Endodermal cell (in vitro differentiated cells): ENCODE measurements at regions not wholly inside any gene's neighbourhood (a gene's known extent, or its start where the extent isn't known, plus 50 kb on each side); places are given as distances from the start of the nearest gene placed in this dataset.

ENCODE experiments used
- DNase-seq: peaks from one replicate; pipeline ENCODE4 v3.0.0-alpha.2; 2017
- H3K27ac ChIP-seq: 2 replicates; pipeline ENCODE4 v1.5.1; 2013; ENCODE audit warnings: mild to moderate bottlenecking, low read depth, low read length, moderate library complexity
- H3K27me3 ChIP-seq: 2 replicates; pipeline ENCODE4 v1.6.1; 2013; ENCODE audit warnings: mild to moderate bottlenecking, low read length, moderate library complexity; ENCODE audit not compliant: insufficient read depth, control insufficient read depth, poor library complexity, severe bottlenecking
- H3K36me3 ChIP-seq: 2 replicates; pipeline ENCODE4 v1.7.0; 2013; ENCODE audit warnings: mild to moderate bottlenecking, low read length, moderate library complexity; ENCODE audit not compliant: control insufficient read depth, insufficient read depth
- H3K4me1 ChIP-seq: one replicate; pipeline ENCODE4 v1.7.0; 2013; ENCODE audit warnings: low read length; ENCODE audit not compliant: control insufficient read depth, insufficient read depth
- H3K4me3 ChIP-seq: 2 replicates; pipeline ENCODE4 v1.5.1; 2013; ENCODE audit warnings: mild to moderate bottlenecking, low read length, moderate library complexity
- H3K9ac ChIP-seq: 2 replicates; pipeline ENCODE4 v1.6.1; 2013; ENCODE audit warnings: mild to moderate bottlenecking, low read length, moderate library complexity; ENCODE audit not compliant: poor library complexity, severe bottlenecking; ENCODE audit errors: extremely low read depth
- H3K9me3 ChIP-seq: 2 replicates; pipeline ENCODE4 v1.6.1; 2013; ENCODE audit warnings: mild to moderate bottlenecking, low read length, moderate library complexity; ENCODE audit not compliant: control insufficient read depth
- H3K27ac Mint-ChIP-seq: 2 replicates; pipeline ENCODE4 v1.8.0; 2020; ENCODE audit warnings: mixed read lengths
- H3K27me3 Mint-ChIP-seq: 2 replicates; pipeline ENCODE4 v1.8.0; 2021; ENCODE audit warnings: mild to moderate bottlenecking, mixed read lengths; ENCODE audit not compliant: insufficient read depth
- H3K36me3 Mint-ChIP-seq: 2 replicates; pipeline ENCODE4 v1.8.0; 2020; ENCODE audit warnings: low read depth, mixed read lengths
- H3K4me1 Mint-ChIP-seq: 2 replicates; pipeline ENCODE4 v1.8.0; 2020; ENCODE audit warnings: mixed read lengths
- H3K4me3 Mint-ChIP-seq: 2 replicates; pipeline ENCODE4 v1.8.0; 2020; ENCODE audit warnings: mild to moderate bottlenecking, moderate library complexity, mixed read lengths
- H3K9me3 Mint-ChIP-seq: 2 replicates; pipeline ENCODE4 v1.8.0; 2020; ENCODE audit warnings: mild to moderate bottlenecking, mixed read lengths
- WGBS, 2 experiments: methylation state at CpG; one replicate each; pipeline versions ENCODE4 v1.1.5 to v1.1.7; 2013; ENCODE audit warnings: missing lambda C conversion rate in 2 of 2, mixed read lengths in 1 of 2; ENCODE audit not compliant: insufficient coverage in 1 of 2, insufficient read length in 1 of 2; 5-methylcytosine and 5-hydroxymethylcytosine counted together
- TF ChIP-seq, protein P1 (sequence below): fragments of 200-600 bp; sonication (generic); conservative IDR thresholded peaks from 2 replicates; pipeline ENCODE4 v1.5.0; 2021; ENCODE audit warnings: antibody characterized with exemption, mild to moderate bottlenecking

DNA sequence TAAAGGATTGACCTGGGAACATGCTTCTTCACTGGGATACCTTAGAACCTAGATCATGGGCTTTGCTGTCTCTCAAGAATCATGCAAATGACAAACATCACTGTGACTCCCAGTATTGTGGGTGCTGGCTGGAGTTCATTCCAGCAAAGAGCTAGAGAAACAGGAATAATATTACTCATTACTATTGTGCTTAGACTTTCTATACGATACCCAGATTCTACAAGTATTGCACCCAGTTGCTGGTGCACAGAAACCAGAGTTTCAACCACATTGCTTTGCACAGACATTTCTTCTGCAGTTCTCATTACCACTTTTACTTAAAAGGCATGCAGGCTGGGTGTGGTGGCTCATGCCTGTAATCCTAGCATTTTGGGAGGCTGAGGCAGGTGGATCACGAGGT is 220.4 kb upstream of the ZNF217 start:
- no peaks in the 10 kb centered on the region for H3K27me3 Mint-ChIP-seq
- Histone ChIP-seq H3K36me3 (no peaks in the 10 kb centered on the region), H3K4me3 (no peak overlapping the region), H3K9ac (no peak overlapping the region), H3K27ac (no peak overlapping the region), H3K4me1 (no peaks in the 10 kb centered on the region), H3K9me3 (peaks cover 10% of the 10 kb centered on the region), H3K27me3 (no peaks in the 10 kb centered on the region)
- H3K36me3 Mint-ChIP-seq: no peaks in the 10 kb centered on the region
- 81 to 93% methylated on average over 2 of the region's 2 CpGs for WGBS, 2 experiments
- no peak overlapping the region for H3K27ac Mint-ChIP-seq
- DNase-seq: no peak
- no peaks in the 10 kb centered on the region for H3K9me3 Mint-ChIP-seq
- no peak overlapping the region for H3K4me3 Mint-ChIP-seq
- TF ChIP-seq, protein P1, sequence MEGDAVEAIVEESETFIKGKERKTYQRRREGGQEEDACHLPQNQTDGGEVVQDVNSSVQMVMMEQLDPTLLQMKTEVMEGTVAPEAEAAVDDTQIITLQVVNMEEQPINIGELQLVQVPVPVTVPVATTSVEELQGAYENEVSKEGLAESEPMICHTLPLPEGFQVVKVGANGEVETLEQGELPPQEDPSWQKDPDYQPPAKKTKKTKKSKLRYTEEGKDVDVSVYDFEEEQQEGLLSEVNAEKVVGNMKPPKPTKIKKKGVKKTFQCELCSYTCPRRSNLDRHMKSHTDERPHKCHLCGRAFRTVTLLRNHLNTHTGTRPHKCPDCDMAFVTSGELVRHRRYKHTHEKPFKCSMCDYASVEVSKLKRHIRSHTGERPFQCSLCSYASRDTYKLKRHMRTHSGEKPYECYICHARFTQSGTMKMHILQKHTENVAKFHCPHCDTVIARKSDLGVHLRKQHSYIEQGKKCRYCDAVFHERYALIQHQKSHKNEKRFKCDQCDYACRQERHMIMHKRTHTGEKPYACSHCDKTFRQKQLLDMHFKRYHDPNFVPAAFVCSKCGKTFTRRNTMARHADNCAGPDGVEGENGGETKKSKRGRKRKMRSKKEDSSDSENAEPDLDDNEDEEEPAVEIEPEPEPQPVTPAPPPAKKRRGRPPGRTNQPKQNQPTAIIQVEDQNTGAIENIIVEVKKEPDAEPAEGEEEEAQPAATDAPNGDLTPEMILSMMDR: no peak
- H3K4me1 Mint-ChIP-seq: peaks cover 27% of the 10 kb centered on the region

DNA sequence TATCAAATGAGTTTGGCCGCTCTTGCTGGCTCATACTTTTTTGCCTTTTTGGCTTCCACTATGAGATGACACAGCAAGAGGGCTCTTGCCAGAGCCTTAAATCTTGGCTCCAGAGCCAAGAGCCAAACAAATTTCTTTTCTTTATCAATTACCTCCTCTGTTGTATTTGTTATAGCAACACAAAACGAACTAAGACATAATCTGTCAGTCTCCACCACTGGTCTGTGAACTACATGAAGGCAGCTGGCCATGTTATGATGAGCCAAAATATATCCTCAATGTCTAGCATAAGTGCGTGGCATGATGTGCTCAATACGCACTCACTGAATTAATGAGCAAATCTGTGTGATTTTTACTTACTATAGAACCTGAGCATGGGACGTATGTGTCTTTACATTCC is 220.0 kb upstream of the ZNF217 start:
- Mint-ChIP-seq H3K9me3 (no peaks in the 10 kb centered on the region), H3K27ac (no peak overlapping the region), H3K27me3 (no peaks in the 10 kb centered on the region), H3K36me3 (no peaks in the 10 kb centered on the region), H3K4me3 (no peak overlapping the region), H3K4me1 (peaks cover 27% of the 10 kb centered on the region)
- H3K27ac ChIP-seq: no peak overlapping the region
- no peak overlapping the region for H3K4me3 ChIP-seq
- H3K36me3 ChIP-seq: no peaks in the 10 kb centered on the region
- no peak overlapping the region for H3K9ac ChIP-seq
- H3K27me3 ChIP-seq: no peaks in the 10 kb centered on the region
- WGBS, 2 experiments: 92 to 93% methylated on average over 4 to 5 of the region's 5 CpGs
- peaks cover 7% of the 10 kb centered on the region for H3K9me3 ChIP-seq
- H3K4me1 ChIP-seq: no peaks in the 10 kb centered on the region
- DNase-seq: no peak
- TF ChIP-seq, protein P1: no peak

DNA sequence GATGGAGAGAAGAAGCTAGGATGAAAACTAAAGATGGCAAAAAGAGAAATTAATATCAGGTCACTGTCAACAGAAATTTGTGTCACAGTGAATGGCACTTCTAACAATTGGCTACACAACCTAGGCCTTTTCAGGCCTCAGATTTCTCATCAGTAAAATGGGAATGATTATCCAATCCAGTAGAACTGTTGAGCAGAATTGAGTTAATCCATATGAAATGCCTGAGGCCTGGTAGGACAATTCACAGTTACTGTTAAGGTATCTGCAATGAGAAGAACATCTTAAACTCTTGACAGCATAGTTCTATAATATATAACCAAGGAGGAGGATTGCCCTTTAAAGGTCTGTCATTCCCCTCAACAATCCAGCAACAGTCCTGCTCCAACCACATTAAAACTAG is 217.9 kb upstream of the ZNF217 start:
- H3K36me3 ChIP-seq: no peaks in the 10 kb centered on the region
- H3K4me3 Mint-ChIP-seq: no peak overlapping the region
- H3K27me3 ChIP-seq: no peaks in the 10 kb centered on the region
- no peaks in the 10 kb centered on the region for H3K4me1 ChIP-seq
- no peak overlapping the region for H3K9ac ChIP-seq
- no peak overlapping the region for H3K27ac Mint-ChIP-seq
- no peaks in the 10 kb centered on the region for H3K9me3 ChIP-seq
- H3K4me3 ChIP-seq: no peak overlapping the region
- H3K36me3 Mint-ChIP-seq: no peaks in the 10 kb centered on the region
- no peaks in the 10 kb centered on the region for H3K27me3 Mint-ChIP-seq
- peaks cover 21% of the 10 kb centered on the region for H3K4me1 Mint-ChIP-seq
- TF ChIP-seq, protein P1: no peak
- DNase-seq: no peak
- H3K27ac ChIP-seq: no peak overlapping the region
- no peaks in the 10 kb centered on the region for H3K9me3 Mint-ChIP-seq
